Activated CD4-positive, alpha-beta T cell treated with anti-CD3 and anti-CD28 coated beads, Interleukin-2, Interleukin-6, amounts not matched to agents 100 ng/mL and 50 ng/mL, durations not matched to agents 16 hours and 8 hours (primary cell): ENCODE measurements at regions not wholly inside any gene's neighbourhood (a gene's known extent, or its start where the extent isn't known, plus 50 kb on each side); places are given as distances from the start of the nearest gene placed in this dataset.
A peak's percentile ranks its signal among the peaks of the same experiment; 100 is the strongest.

ENCODE experiments used
- DNase-seq: peaks from one replicate; pipeline ENCODE4 v3.0.0-alpha.2; 2020

DNA sequence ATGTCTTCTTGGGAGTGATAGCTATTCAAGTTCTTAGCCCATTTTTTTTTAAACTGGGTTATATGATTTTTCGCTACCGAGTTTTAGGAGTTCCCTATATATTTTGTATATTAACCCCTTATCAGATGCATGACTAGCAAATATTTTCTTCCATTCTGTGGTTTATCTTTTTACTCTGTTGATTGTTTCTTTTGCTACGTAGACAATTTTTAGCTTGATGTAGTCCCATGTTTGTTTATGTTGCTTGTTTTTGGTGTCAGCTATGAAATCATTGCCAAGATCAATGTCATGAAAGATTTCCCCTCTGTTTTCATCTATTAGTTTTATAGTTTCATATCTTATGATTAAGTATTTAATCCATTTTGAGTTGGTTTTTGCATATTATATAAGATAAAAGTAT lies 480.5 kb downstream of the CDH11 start:
- DNase-seq = no peak

GRCh38 chr16:64638766-64639165 lies 483.1 kb downstream of the CDH11 start:
- DNase-seq = no peak

DNA sequence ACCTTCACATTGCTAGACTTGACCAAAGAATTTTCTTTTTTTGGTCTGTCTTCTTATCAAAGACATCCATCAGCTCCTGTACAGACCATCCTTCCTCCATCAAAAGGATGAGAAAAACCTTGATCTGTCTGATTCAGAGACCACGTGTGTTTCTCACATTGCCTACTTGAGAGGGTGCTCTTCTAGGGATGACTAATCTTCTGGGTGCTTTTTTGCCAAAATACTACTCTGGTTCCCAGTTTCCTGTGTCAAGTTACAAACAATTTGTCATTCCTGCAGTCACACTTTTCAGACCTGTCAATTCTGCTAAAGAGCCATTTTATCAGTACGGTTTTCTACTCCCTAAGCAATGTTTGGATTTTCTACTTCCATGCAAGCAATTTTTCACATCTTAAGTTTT lies 492.2 kb downstream of the CDH11 start:
- peak; percentile 38 for DNase-seq

DNA sequence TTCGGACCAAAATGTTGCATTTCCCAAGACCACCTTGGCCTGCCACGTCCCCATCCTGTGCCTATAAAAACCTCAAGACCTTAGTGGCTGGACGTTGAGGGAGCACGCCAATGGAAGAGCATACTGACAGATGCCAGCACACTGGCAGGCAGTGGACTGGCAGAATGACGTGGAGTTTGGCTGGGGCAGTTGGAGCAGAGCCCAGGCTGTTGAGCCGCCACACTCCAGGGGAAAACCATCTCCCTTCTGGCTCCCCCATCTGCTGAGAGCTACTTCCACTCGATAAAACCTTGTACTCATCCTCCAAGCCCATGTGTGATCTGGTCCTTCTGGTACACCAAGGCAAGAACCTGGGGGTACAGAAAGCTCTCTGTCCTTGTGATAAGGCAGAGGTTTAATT lies 494.1 kb downstream of the CDH11 start:
- no peak for DNase-seq

GRCh38 chr16:64627288-64627687 lies 494.6 kb downstream of the CDH11 start:
- DNase-seq = no peak

DNA sequence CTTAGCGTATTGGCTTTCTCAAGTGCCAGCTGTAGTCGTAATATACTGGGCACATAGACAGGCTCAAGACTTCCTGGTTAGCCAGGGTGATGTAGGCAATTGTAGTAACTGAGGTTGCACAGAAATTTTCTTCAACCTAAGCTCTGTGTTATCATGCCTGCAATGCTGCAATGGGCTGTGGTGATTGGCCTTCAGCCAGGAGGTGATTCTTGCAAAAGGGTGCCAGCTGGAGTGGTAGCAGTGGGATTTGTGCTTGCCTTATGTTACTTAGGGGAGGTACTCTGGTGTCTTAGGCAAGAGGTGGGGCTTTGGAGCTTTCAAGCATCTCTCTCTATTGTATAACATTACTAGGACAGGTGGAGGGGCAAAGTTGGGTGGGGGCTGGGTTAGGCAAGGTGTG lies 495.1 kb downstream of the CDH11 start:
- DNase-seq = no peak

- DNase-seq = no peak
Observed at GRCh38 chr16:64621616-64622015, 500.2 kb downstream of the CDH11 start.

DNA sequence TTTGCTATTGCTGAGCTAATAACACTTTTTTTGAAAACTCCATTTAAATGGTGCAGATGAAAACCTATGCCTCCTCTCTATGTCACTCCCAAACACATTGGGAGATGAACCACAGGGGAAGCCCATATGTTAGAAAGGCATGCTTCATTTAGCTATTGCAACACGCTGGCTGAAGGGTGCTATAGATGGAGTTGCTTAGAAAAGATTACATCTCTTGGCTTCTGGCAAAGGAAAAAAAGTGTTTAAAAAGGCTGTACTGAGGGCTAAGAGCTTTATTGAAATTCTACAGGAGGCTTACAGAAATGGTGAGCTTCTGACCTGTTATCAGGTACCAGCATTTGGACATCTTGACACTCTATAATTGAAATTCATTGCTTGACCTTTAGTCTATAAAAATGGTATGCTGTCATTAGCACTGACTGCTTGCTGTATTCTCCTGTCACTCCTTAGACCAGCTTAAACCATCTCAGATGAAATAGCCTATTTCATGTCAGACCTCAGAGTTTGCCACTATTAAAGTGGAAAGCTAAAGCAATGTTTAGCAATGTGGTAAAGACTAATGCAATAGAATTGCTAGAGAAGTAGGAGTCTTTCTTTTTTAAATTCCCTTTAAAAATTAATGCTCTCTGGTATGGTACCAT lies 503.9 kb downstream of the CDH11 start:
- DNase-seq = no peak

DNA sequence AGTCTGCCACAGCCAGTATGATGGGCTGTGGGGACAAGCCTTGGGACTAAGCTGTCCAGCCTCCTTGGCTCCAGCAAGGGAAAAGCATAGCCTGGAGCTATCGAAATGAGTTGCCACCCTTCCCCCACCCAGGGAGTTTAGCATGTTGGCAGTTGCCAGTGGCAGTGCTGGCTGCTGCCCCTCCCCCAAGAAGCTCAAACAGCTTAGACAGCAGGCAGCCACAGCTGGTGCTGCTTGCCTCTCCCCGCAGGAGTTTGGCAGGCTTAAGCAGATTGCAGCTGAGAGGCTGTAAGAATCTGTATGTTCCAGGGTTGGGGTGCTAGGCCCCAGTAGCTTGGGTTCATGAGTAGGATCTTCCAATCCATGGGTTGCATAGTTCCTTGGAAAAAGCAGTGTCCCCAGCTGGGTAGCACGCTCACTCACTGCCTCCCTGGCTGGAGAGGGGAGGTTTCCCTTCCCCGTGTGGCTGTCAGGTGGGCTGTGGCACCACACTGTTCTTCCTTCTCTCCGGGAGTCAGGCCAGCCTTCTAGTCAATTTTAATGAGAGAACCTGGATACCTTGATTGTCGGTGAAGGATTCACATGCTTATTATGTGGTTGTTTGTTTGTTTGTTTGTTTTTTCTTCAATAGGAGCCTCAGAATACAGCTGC lies 506.1 kb downstream of the CDH11 start:
- no peak for DNase-seq

GRCh38 chr16:64596196-64596595 lies 525.7 kb downstream of the CDH11 start:
- DNase-seq = no peak

DNA sequence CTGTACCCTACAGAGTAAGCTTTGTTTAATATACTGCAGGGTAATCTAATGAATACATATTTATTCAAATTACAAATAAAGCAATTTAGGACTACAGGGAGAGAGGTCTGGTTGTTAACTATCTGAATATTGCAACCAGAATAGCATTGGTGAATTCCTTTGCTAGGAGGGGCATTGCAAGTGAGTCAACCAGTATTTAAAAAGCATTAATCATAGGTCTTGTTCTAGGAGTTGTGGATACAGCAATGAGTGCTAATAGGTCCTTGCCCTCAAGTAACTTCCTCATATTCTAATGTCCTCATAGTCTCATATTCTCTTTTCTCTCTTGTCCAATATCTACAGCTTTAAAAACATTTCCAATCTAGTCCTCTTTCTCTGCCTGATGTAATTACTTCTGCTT lies 531.4 kb downstream of the CDH11 start:
- no peak for DNase-seq

- no peak for DNase-seq
Observed at GRCh38 chr16:64589836-64590235, 532.0 kb downstream of the CDH11 start.

GRCh38 chr16:64586781-64587180 lies 535.1 kb downstream of the CDH11 start:
- no peak for DNase-seq

DNA sequence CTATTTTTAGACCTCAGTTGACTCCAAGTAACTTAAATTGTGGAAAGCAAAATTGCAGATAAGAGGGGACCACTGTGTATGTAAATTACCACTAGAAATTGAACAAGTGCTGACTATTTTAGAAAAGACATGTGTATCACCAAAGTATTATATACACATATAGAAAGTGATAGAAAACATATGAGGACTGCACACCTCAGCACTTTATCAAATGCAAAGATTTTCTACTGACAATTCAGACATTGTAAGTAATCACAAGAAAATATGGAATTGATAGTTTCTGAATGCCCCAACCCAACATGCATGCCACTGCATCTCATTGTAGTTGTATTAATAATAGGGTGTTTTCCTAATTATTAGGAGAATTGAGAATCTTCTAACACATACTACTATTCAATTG lies 536.5 kb downstream of the CDH11 start:
- DNase-seq = no peak

DNA sequence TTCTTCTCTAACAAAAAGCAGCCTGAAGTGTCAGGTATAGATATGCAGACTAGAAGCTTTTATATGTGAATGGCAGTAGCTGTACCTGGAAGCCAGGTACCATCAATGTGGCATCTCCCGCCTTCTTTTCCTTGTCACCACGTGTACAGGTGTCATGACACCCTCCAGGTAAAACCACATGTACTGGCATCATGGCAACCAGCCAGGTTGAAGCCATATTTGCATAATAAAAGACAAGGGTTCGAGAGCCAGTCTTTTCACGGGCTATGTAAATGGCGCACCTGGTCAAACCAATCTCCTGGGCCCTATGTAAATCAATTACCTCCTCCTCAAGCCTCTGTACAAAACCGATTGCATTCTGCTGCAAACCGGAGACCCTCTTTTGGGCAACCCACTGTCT lies 541.3 kb downstream of the CDH11 start:
- DNase-seq = no peak

GRCh38 chr16:64579712-64580111 lies 542.2 kb downstream of the CDH11 start:
- no peak for DNase-seq

DNA sequence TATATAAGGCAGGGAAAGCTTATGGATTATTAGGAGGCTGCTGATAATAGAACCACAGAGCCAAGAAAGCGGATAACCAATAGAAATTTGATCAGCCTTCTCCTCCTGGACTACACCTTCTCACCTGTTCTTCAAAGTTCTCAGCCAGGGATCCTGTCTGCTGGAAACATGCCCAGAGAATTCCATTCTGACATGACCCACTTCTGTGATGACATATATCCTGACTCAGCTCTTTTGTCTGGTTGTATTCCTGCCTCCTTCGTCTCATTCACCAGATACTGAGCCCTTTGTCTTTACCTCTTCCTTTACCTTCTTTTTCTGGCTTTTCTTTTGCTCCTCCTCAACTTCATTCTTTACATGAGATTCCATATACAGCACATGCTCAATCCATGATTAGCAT lies 576.1 kb downstream of the CDH11 start:
- no peak for DNase-seq

GRCh38 chr16:64544859-64545258 lies 577.0 kb downstream of the CDH11 start:
- no peak for DNase-seq

- DNase-seq = no peak
Observed at GRCh38 chr16:64543441-64543840, 578.4 kb downstream of the CDH11 start.

DNA sequence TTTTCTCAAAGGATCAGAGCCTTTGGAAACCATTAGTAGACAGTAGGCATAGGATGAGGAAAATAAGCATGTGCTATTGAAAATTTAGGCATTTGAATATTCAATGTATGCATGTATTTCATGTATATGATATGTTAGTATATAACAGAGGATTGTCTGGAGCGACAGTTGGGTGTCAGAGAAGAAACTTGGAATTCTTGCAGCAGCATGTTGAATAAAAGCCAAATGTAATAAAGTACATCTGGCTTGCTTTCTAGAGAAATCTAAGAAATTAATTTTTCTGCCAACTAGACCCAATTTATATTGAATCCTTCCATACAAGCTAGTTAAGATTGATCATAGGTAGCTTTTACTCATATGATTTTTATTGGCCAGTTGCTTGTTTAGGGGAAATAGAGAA lies 578.8 kb downstream of the CDH11 start:
- DNase-seq = no peak

- no peak for DNase-seq
Observed at GRCh38 chr16:64542152-64542551, 579.7 kb downstream of the CDH11 start.

DNA sequence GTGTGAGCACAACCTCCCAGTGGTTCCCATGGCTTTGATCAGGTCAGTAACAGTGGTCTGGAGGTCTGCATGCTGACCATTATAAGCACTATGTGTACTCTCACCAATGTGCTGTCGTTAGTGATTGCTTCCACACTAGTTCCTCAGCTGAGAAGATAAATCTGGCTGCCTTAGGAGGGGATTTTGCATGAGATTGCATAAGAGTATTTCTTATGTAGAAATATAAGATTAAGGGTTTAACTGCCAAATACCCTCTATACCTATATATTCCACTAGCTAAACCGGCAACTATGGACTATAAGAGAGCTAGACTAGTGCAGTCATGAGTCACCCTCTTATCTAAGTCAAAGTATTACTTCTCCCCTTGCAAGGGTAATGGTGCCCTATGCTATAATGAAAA lies 580.2 kb downstream of the CDH11 start:
- DNase-seq = no peak

DNA sequence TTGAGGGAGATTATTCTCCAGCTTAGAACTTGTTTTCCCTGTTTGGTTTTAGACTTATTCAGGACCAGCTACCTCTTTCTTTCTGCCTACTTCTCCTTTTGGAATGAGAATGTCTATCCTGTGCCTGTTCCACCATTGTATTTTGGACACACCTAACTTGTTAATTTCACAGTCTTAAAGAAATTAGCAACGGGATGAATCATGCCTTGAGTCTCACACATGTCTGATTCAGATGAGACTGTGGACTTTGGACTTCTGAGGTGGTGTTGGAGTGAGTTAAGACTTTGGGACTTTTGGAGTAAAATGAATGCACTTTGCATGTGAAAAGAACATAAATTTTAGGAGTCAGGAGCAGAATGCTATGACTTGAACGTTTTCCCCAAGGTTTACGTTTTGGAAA lies 581.4 kb downstream of the CDH11 start:
- no peak for DNase-seq

GRCh38 chr16:64539811-64540371 lies 582.0 kb downstream of the CDH11 start:
- DNase-seq = no peak
